HT1080 (cell line): ENCODE measurements at regions not wholly inside any gene's neighbourhood (a gene's known extent, or its start where the extent isn't known, plus 50 kb on each side); places are given as distances from the start of the nearest gene placed in this dataset.
A peak's percentile ranks its signal among the peaks of the same experiment; 100 is the strongest.

Source experiments
- DNase-seq: peaks from one replicate; pipeline ENCODE4 v3.0.0-alpha.2; 2015; ENCODE audit warnings: low read depth

- DNase-seq: no peak
Measured at GRCh38 chr14:61192989-61193388, 88.1 kb downstream of the TMEM30B start.

- no peak for DNase-seq
Measured at GRCh38 chr14:61191733-61192132, 89.4 kb downstream of the TMEM30B start.

- no peak for DNase-seq
Measured at GRCh38 chr14:61190341-61190740, 90.8 kb downstream of the TMEM30B start.

- DNase-seq: no peak
Measured at GRCh38 chr14:61188978-61189808, 91.9 kb downstream of the TMEM30B start.

- no peak for DNase-seq
Measured at GRCh38 chr14:61188196-61188595, 92.9 kb downstream of the TMEM30B start.

- DNase-seq: no peak
Measured at GRCh38 chr14:61187196-61187905, 93.8 kb downstream of the TMEM30B start.

- DNase-seq: no peak
Measured at GRCh38 chr14:61186341-61187195, 94.6 kb downstream of the TMEM30B start.

GRCh38 chr14:61185534-61185933 is 95.6 kb downstream of the TMEM30B start:
- DNase-seq: no peak

GRCh38 chr14:61184112-61184511 is 97.0 kb downstream of the TMEM30B start:
- DNase-seq: peak; percentile 96

GRCh38 chr14:61183196-61183885 is 97.8 kb downstream of the TMEM30B start:
- DNase-seq: peak; percentile 70

- DNase-seq: no peak
Measured at GRCh38 chr14:61179796-61180398, 101.2 kb downstream of the TMEM30B start.

GRCh38 chr14:61179061-61179690 is 102.0 kb downstream of the TMEM30B start:
- peak; percentile 58 for DNase-seq

- peak; percentile 97 for DNase-seq
Measured at GRCh38 chr14:61178226-61179060, 102.7 kb downstream of the TMEM30B start.

- DNase-seq: peak; percentile 71
Measured at GRCh38 chr14:61177279-61178225, 103.6 kb downstream of the TMEM30B start.

GRCh38 chr14:61176686-61177085 is 104.5 kb downstream of the TMEM30B start:
- DNase-seq: no peak

GRCh38 chr14:61174987-61175386 is 106.2 kb downstream of the TMEM30B start:
- DNase-seq: peak; percentile 49

- DNase-seq: no peak
Measured at GRCh38 chr14:61174441-61174891, 106.7 kb downstream of the TMEM30B start.

GRCh38 chr14:61171727-61172126 is 109.4 kb downstream of the TMEM30B start:
- no peak for DNase-seq
